ENCODE measurements at regions not wholly inside any gene's neighbourhood (a gene's known extent, or its start where the extent isn't known, plus 50 kb on each side); places are given as distances from the start of the nearest gene placed in this dataset.

DNA sequence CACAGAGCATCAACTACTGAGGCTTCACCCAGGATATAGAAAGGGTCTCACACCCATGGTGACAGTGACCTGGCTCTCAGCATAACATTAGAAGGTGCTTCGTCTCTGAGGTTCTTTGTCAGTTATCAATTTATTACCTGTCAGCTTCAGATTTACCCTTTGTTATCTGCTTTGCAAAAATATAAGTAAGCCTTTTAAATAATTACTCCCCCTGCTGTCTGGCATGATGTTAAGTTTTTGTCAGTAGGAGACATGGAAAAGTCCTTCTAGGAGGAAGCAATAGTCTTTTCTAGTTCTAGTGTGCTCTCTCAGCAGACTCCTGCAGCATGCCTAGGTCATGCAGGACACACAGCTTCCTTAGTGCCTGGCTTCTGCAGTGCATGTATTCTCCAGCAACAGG is 149.9 kb downstream of the RDH14 start:
- DNase-seq (ENCODE audit: low spot score): no peak
- TF ChIP-seq, protein P1, sequence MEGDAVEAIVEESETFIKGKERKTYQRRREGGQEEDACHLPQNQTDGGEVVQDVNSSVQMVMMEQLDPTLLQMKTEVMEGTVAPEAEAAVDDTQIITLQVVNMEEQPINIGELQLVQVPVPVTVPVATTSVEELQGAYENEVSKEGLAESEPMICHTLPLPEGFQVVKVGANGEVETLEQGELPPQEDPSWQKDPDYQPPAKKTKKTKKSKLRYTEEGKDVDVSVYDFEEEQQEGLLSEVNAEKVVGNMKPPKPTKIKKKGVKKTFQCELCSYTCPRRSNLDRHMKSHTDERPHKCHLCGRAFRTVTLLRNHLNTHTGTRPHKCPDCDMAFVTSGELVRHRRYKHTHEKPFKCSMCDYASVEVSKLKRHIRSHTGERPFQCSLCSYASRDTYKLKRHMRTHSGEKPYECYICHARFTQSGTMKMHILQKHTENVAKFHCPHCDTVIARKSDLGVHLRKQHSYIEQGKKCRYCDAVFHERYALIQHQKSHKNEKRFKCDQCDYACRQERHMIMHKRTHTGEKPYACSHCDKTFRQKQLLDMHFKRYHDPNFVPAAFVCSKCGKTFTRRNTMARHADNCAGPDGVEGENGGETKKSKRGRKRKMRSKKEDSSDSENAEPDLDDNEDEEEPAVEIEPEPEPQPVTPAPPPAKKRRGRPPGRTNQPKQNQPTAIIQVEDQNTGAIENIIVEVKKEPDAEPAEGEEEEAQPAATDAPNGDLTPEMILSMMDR (IDR thresholded peaks at IDR 0.05; ENCODE audit: extremely low read depth, missing control alignments): no peak

DNA sequence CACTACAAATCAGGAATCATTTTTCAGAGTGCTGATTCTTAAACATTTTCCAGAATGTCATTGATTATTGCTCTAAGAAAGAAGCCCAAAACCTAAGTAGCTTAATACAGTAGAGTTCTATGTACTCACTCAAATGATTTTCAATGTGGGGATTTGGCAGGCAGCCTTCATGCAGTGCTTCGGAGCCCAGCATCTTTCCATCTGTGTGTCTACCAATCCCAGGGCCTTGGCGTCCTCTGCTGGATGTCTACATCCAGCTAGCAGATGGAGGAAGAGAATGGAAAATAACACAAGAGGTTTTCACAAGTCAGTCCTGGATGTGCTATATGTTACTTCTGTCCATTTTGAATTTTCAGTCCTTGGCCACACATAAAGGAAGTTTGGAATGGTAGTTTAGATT is 151.8 kb downstream of the RDH14 start:
- DNase-seq (ENCODE audit: low spot score): no peak
- TF ChIP-seq, protein P1 (IDR thresholded peaks at IDR 0.05; ENCODE audit: extremely low read depth, missing control alignments): no peak

DNA sequence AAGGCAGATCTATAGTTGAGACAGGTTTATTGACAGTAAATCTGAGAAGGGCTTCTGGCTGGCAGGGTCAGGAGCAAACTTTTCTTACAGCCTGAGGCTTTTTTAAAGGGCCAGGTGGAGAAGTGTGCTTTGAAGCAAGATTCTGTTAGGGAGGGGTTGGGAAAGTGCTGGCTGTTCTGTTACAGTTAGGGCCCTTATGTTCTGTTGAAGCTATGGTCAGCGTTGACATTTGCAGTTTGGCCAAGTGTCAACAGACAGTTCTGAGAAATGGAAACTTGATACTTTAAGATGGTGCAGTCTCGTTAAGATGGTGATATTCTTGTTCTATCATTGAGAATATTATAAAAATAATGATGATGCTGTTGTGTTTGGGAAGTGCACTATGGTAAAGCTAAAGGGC is 154.2 kb downstream of the RDH14 start:
- TF ChIP-seq, protein P1 (IDR thresholded peaks at IDR 0.05; ENCODE audit: extremely low read depth, missing control alignments): no peak

DNA sequence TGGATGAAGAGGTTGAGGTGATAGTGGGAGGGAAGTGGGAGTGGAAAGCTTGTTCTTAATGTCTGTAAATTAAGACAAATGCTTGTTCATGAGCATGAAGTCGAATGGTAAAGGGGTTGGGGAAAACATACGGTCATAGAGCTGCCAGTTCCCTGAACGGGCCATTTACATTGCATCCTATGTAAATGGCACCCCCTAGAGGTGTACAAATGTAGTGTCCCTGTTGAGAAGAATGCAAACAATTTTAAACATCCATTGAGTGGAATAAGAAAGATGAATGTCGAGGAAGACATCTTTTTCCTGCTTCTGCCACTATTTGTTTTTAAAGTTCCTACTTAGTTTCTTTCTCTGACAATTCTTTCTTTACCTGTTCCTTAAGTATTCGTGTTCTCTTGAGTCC is 155.7 kb downstream of the RDH14 start:
- DNase-seq (ENCODE audit: low spot score): no peak
- TF ChIP-seq, protein P1 (IDR thresholded peaks at IDR 0.05; ENCODE audit: extremely low read depth, missing control alignments): peak; percentile 4

More for the DNA sequence above, 154.2 kb downstream of the RDH14 start:
- DNase-seq (ENCODE audit: low spot score): no peak

DNA sequence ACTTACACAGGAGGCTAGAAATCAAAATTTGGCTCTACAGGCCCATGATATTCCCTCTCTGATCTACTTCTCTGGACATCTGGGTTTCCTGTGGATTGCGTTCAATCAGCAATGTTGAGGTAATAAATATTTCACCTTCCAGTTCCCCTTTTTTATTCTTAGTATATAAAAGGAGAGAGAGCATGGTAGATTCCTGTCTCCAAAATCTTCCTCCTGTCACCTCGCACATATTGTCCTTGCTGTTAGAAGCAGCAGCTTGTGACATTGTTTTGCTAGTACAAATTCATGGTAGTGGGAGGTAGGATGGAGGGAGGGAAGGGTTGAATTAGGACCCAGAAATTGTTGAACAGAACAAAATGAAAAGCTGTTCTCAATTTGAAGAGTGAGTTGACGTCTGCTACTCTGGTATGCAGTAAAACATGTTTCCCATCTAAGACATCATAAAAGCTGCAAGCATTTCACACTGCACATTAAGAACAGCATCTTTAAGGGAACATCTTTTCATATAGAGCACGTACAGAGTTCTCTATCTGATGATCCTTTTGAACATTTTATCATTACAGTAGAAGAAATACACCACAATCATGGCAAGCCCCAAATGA is 156.4 kb downstream of the RDH14 start:
- no peak for DNase-seq (ENCODE audit: low spot score)
- TF ChIP-seq, protein P1 (IDR thresholded peaks at IDR 0.05; ENCODE audit: extremely low read depth, missing control alignments): no peak

DNA sequence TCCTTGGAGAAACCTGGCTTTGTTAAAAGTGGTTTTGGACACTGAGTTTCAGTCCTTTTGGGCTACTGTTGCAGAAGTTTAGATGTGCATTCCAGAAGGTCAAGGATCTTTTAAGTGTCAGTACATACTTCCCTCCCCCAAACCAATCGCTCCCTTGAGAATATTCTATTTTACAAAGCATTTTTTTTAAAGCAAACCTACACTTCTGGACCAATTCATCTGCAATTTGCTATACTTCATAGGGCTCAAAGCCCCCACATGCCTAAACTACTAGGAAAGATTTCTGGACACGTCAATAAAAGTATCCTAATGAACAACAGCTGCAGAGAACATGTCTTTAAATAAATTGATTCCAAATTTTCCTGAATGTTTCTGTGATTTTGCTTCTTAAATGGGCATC is 157.6 kb downstream of the RDH14 start:
- TF ChIP-seq, protein P1 (IDR thresholded peaks at IDR 0.05; ENCODE audit: extremely low read depth, missing control alignments): no peak
- DNase-seq (ENCODE audit: low spot score): no peak

DNA sequence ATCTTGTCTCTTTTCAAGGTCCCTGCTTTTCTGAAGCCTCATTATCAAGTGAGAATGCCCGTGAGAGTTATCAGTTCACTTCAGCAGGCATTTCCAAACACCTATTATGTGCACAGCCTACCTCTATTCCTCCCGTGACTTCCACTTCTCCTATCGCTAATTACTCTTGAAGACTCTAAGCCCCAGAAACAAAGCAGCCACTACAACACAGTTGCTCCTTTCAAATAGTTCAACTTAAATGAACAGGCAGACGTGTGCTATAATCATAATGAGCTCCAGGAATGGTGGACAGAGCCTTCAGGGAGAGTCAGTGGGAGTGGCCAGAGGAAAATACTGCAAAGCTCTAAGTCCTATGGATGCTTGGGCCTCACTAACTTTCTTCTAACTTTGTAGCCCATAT is 159.0 kb downstream of the RDH14 start:
- DNase-seq (ENCODE audit: low spot score): no peak
- TF ChIP-seq, protein P1 (IDR thresholded peaks at IDR 0.05; ENCODE audit: extremely low read depth, missing control alignments): no peak

Measured in GM20000 (cell line).